Cardiac muscle cell (in vitro differentiated cells and primary cell): ENCODE measurements at regions not wholly inside any gene's neighbourhood (a gene's known extent, or its start where the extent isn't known, plus 50 kb on each side); places are given as distances from the start of the nearest gene placed in this dataset.

Experiments used
- DNase-seq, 2 donors: peaks; one replicate each; pipeline versions ENCODE4 v3.0.0 to v3.0.0-alpha.2; 2010 to 2017; ENCODE audit warnings: low read depth in 1 of 2, low spot score in 1 of 2
- H3K27ac ChIP-seq: fragments of 200-600 bp; sonication (generic); 2 replicates; pipeline ENCODE4 v1.5.1; 2016
- H3K27me3 ChIP-seq: fragments of 200-600 bp; sonication (generic); 2 replicates; pipeline ENCODE4 v1.6.0; 2016; ENCODE audit warnings: control low read depth
- H3K36me3 ChIP-seq: fragments of 200-600 bp; sonication (generic); 2 replicates; pipeline ENCODE4 v1.5.1; 2016; ENCODE audit warnings: control low read depth
- H3K4me1 ChIP-seq: fragments of 200-600 bp; sonication (generic); 2 replicates; pipeline ENCODE4 v1.8.1; 2017; ENCODE audit warnings: low read depth, mild to moderate bottlenecking, mixed run types
- H3K4me3 ChIP-seq: fragments of 200-600 bp; sonication (generic); 2 replicates; pipeline ENCODE4 v1.5.1; 2016; ENCODE audit warnings: mild to moderate bottlenecking
- H3K9me3 ChIP-seq: fragments of 200-600 bp; sonication (generic); 2 replicates; pipeline ENCODE4 v1.5.1; 2017; ENCODE audit warnings: low read depth, mild to moderate bottlenecking, control low read depth
- CTCF ChIP-seq: IDR thresholded peaks from 2 replicates; pipeline ENCODE4 v1.5.1; 2012; ENCODE audit warnings: low read depth, mild to moderate bottlenecking, low read length

GRCh38 chr16:85983606-85984230 lies 84.8 kb downstream of the IRF8 start:
- Histone ChIP-seq H3K36me3 (no peaks in the 10 kb centered on the region), H3K4me1 (peaks cover 3% of the 10 kb centered on the region), H3K9me3 (no peaks in the 10 kb centered on the region), H3K27ac (no peak overlapping the region), H3K27me3 (no peaks in the 10 kb centered on the region), H3K4me3 (no peak overlapping the region)
- DNase-seq = no peak
- no peak for TF ChIP-seq CTCF

DNA sequence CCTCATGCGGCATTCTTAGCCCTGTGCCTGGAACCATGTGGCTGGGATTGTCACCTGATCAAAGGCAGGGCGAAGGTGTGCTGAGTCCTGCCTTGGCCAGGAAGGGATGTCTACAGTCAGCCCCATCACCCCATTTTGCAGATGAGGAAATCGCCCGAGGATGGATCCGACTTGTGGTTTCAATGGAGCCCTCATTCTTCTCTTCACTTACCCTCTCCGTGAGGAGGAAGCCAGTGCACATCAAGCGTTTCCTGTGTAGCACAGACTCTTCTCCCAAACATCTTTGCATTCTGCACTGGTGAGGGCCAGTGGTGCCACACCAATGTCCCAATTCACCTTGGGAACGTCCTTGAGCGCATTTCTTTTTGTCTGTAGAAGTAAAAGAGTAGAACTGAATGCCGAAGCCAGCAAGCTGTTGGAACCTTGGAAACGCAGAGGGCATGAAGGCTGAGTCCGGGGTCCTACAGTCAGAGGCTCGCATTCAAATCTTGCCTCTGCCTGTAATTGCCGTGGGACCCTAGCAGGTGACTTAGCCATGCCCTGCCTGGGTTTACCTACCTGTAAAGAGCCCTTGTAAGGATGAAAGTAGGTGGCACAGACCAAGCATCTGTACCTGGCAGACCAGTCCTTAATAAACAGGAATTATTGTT lies 85.4 kb downstream of the IRF8 start:
- H3K36me3 ChIP-seq = no peaks in the 10 kb centered on the region
- H3K9me3 ChIP-seq = no peaks in the 10 kb centered on the region
- no peak overlapping the region for H3K27ac ChIP-seq
- H3K4me3 ChIP-seq = no peak overlapping the region
- H3K27me3 ChIP-seq = no peaks in the 10 kb centered on the region
- peaks cover 7% of the 10 kb centered on the region for H3K4me1 ChIP-seq
- no peak for TF ChIP-seq CTCF
- DNase-seq = no peak

GRCh38 chr16:85984947-85985451 lies 86.0 kb downstream of the IRF8 start:
- no peak overlapping the region for H3K4me3 ChIP-seq

GRCh38 chr16:85986931-85987749 lies 88.2 kb downstream of the IRF8 start:
- TF ChIP-seq CTCF = no peak
- H3K36me3 ChIP-seq = no peaks in the 10 kb centered on the region
- no peak overlapping the region for H3K27ac ChIP-seq
- peaks cover 7% of the 10 kb centered on the region for H3K4me1 ChIP-seq
- no peaks in the 10 kb centered on the region for H3K9me3 ChIP-seq
- H3K27me3 ChIP-seq = no peaks in the 10 kb centered on the region
- H3K4me3 ChIP-seq = no peak overlapping the region
- DNase-seq = peak; percentile 15 to 59

More at GRCh38 chr16:85984947-85985451, 86.0 kb downstream of the IRF8 start:
- TF ChIP-seq CTCF = no peak
- no peaks in the 10 kb centered on the region for H3K27me3 ChIP-seq
- no peak for DNase-seq
- H3K9me3 ChIP-seq = no peaks in the 10 kb centered on the region
- H3K27ac ChIP-seq = no peak overlapping the region
- H3K4me1 ChIP-seq = peaks cover 7% of the 10 kb centered on the region
- H3K36me3 ChIP-seq = no peaks in the 10 kb centered on the region

DNA sequence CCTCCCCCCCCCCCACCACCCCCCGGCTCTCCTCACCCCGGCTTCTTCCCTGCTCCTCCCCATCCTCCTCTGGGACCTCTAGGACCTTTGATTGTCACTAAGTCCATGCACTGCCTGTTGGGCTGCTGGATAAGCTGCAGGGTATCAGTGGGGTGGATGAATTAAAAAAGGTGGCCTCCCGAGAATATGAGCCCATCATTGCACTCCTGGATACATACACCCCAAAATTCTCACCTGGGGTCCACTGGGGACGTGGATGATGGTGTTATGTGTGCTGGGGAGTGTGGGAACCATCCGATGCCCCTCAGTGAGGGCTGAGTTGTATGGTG lies 88.8 kb downstream of the IRF8 start:
- Histone ChIP-seq H3K4me1 (peaks cover 7% of the 10 kb centered on the region), H3K36me3 (no peaks in the 10 kb centered on the region), H3K9me3 (no peaks in the 10 kb centered on the region), H3K4me3 (no peak overlapping the region), H3K27ac (no peak overlapping the region), H3K27me3 (peaks cover 5% of the 10 kb centered on the region)
- TF ChIP-seq CTCF = no peak
- DNase-seq = no peak
